ENCODE measurements at regions not wholly inside any gene's neighbourhood (a gene's known extent, or its start where the extent isn't known, plus 50 kb on each side); places are given as distances from the start of the nearest gene placed in this dataset.

- TF ChIP-seq CTCF (IDR thresholded peaks at IDR 0.05): no peak
- no peak for TF ChIP-seq POLR2A (IDR thresholded peaks at IDR 0.05)
These were observed 266.8 kb upstream of the CRIM1 start for GRCh38 chr2:36088716-36089328.
